ENCODE measurements at regions not wholly inside any gene's neighbourhood (a gene's known extent, or its start where the extent isn't known, plus 50 kb on each side); places are given as distances from the start of the nearest gene placed in this dataset.

GRCh38 chr22:48682504-48682903 lies 1145.2 kb downstream of the BRD1 start:
- no peak for DNase-seq

GRCh38 chr22:48680601-48681000 lies 1147.1 kb downstream of the BRD1 start:
- no peak for DNase-seq

GRCh38 chr22:48679656-48680555 lies 1147.8 kb downstream of the BRD1 start:
- DNase-seq, result no peak

- DNase-seq, result no peak
These were observed 1149.2 kb downstream of the BRD1 start for GRCh38 chr22:48678171-48679135.

DNA sequence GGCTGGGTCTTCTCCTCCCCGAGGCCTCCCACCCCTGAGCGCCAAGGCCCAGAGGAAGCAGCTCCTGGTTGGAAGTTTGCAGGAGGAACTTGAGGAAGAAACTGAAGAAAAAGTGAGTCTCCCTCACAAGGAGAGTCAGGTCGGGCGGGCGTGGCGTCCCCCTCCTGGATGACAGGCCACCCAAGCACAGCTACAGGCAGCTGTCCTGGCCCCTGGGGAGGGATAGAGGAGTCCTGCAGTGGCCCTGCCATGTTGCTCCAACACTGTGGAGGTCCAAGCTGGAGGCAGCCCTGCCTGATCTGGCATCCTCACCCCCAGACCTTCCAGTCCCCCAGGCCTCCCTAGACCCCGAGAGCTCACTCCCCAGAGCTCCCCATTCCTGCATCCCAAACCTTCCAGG lies 1150.1 kb downstream of the BRD1 start:
- no peak for DNase-seq

GRCh38 chr22:48677168-48677520 lies 1150.5 kb downstream of the BRD1 start:
- no peak for DNase-seq

DNA sequence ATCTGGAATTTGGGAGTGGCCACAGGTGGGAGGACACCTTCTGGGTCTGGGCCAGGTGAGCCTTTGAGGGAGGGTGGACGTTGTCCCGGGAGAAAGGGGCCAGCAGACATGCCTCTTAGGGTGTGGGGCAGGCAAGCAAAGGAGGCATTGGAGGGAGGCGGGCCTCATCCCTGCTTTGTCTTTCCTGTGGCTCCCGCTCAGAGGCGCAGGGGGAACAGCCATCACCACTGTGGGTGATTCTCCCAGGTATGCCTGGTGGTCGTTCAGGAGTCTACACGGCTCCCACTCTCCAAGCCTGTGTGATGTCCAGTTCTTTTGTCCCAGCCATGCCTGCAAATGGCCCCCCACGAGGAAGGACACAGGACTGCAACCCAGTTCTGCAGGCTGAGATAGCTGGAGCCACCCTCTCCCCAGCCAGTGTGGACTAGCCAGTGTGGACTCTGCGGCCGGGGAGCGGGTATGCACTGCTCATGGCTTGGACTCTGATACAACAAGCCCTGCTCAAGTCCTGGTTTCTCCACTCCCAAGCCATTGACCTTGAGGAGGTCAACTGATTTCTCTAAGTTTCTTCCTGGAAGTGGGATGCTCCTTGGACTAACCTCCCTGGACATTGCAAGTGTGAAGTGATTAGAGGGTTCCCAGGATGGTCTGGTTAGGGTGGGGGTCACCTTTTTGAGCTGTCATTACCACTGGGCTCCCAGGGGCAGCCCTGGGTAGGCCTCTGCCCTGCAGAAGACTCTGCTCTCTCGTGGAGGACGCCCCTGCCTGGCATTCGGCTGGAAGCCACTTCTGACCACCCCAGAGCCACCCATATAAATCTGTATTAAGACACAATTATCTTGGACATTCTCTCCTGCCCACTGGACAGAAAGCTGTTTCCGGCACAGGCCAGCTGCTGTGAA lies 1151.2 kb downstream of the BRD1 start:
- no peak for DNase-seq

- DNase-seq, result no peak
These were observed 1151.9 kb downstream of the BRD1 start for GRCh38 chr22:48675830-48676145.

DNA sequence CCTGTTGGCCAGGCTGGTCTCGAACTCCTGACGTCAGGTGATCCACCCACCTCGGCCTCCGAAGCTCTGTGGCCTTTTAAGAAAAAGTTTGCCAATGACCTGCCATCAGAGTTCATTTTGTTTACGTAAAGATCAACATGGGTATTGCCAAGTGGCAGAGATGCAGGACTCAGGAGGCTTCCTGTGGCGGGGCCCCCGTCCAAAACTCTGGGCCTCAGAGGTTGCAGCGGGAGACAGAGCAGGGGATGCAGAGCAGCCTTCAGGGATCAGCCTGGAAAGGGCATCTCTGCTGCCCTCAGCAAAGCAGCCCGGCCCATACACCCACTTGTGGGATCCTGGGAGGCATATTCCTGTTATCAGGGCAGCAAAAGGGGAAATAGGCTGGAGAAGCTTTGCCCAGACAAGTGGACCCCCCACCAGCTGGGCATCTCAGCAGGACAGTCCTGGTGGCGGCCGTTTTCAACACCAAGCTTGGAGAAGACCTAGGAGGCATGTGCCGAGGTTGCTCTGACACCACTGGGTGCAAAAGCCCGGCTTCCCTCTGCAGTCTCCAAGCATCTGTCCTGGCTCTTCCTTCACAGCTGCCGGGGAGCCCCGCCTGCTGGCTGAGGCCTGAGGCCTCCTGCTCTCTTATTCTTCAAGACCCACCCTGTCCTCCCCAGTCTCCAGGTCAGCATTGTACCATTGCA lies 1152.4 kb downstream of the BRD1 start:
- DNase-seq, result no peak

DNA sequence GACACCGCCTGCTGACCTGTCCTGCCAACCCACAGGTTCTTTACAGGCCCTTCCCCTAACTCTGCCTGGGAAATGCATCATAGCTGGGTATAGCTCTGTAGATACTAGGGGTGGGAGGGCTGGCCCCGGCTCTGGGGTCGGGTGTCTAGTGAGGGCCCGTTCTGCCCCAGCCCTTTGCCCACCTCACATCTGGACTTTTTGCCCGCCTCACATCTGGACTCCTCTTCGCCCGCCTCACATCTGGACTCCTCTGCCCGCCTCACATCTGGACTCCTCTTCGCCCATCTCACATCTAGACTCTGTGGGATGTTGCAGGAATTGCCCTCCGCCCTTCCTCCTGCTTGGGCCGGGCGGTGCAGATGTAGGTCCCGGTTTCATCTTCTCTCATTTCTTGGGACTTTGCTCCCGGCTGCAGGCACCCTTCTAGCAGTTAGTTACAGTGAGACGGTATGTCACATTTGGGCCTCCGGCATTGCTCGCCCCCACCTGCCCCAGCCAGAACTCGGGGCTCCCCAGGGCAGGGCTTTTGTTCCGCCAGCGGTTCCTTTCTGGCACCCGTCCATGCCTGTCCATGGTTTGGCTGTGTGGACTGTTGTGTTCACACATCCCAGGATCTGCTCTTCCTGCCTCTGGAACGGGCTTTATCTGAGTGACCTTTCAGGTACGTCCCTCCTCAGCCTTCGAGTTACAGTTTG lies 1153.7 kb downstream of the BRD1 start:
- no peak for DNase-seq

GRCh38 chr22:48672387-48672786 lies 1155.3 kb downstream of the BRD1 start:
- DNase-seq, result no peak

DNA sequence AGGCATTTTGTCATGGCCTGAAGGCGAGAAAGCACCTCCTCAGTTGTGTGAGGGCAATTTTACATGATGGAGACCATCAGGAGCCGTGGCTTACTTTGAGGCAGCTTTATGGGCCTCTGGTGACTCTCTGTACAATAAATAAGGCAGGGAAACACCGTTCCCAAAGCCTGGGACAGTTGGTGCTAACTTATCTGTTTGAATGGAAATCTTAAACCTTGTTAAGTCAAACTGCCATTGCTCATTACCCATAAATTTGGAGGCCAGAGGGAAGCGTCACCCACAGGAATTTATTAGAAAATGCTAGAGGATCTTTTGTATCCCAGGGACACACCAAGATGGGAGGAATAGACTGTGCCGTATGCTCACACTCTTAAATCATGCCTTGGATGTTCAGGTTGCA lies 1156.9 kb downstream of the BRD1 start:
- DNase-seq, result no peak

DNA sequence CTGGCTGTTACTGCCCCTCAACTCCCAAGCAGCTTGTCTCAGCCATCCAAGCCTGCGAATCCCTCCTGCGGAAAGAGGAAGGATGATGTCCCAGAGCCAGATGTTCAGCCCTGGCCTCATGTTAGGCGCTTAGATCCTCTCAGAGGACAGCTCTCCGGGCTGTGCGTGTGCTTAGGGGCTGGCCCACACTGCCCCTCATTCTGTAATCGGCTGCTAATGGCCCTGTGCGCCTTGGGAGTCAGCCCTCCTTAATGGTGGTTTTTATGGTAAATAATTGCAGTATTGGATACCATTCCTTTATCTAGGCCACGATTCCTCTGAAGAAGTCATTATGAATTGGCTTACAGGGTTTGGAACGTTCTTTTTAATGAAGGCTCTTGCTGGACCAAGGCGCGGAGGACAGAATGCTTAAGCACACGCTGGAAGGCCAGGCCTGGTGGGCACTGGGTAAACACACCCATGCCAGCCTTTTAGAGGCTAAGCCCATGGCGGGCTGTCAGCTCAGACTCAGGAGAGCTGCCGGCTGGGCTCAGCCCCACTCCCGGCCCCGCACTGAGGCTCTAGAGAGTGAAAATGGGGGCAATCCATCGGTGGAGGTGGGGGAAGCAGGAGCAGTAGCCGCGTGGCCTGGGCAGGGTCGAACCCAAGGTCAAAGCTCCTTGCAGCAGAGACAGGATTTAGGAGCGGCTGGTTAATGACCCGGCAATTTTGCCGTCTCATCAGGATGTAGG lies 1157.5 kb downstream of the BRD1 start:
- DNase-seq, result no peak

GRCh38 chr22:48669226-48669625 lies 1158.4 kb downstream of the BRD1 start:
- DNase-seq, result no peak

GRCh38 chr22:48667289-48667688 lies 1160.4 kb downstream of the BRD1 start:
- DNase-seq, result no peak

GRCh38 chr22:48666620-48667019 lies 1161.1 kb downstream of the BRD1 start:
- no peak for DNase-seq

DNA sequence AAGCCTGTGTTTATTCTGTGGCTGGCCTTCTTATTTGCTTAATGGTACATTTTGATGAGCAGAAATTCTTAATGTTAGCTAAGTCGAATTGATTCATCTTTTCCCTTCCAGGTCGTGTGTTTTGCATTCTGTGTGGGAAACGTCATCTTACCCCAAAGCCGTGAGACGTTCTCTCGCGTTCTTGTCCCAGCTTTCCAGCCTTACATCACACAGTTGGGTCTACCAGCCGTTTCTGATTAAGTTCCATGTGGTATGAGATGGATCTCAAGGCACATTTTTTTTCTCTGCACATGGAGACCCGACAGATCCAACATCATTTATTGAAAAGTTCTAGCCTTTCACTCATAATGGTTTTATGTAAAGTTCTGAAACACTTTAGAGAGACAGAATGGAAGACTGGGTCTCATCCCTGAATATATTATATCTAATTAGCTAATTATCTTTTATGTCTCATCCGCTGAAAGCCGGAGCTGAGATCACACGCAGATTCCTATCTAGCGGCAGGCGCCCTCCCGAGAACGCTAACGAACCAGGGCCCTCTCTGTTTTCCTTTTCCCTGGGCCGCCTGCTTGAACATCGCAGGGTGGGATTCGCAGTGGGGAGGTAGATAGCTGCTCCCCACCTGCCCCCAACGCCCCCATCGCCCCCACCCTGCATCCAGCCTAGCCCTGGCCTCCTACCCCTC lies 1162.2 kb downstream of the BRD1 start:
- no peak for DNase-seq

DNA sequence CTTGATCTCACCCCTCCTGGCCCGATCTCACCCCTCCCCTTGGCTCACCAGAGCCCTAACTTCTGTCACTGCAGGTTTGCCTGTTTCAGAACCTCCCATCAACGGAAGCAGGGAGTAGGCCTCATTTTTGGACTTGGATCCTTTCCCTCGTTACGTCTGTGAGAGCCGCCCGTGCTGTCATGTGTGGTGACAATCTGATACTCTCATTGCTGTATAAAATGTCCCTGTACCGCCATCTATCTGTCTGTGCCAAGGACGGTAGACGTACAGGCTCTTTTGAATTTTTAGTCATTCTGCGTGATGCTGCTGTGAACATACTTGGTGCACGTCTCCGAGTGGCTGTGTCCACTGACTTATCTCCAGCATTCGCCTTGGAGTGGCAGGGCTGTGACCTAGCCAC lies 1163.1 kb downstream of the BRD1 start:
- DNase-seq, result no peak

- DNase-seq, result no peak
These were observed 1164.4 kb downstream of the BRD1 start for GRCh38 chr22:48663297-48663696.

DNA sequence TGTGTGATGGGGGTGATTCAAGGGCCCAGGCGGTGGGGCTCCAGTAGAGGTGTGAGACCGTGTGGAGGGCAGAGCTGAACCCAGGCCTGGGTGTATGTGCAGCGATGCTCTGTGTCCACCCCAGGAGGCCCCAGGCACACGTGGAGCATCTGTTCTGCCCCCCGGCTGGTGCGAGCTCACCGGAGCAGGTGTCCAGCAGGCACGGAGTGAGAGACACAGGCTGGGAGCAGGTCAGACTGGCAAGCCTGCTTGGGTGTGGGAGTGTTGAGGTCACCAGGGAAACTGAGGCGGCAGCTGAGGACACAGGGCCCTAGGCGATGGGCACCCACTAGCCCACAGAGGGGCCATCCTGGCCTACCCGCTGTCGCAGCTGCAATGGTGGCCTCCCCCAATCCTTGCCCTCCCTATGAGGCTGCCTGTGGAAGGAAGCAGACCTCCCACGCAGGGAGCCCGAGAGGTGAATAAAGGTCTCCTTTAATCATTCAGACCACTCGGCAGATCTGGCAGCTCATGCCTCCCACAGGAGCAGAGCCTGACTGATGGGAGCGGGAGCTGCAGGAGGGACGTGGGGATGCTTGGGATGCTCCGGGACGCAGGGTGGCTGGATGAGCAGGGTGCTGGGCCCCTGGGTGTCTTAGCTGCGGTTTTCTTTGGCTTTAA lies 1165.1 kb downstream of the BRD1 start:
- DNase-seq, result no peak

Data from NCI-H1105 (cell line).